Endothelial cell of umbilical vein (primary cell): ENCODE measurements at regions not wholly inside any gene's neighbourhood (a gene's known extent, or its start where the extent isn't known, plus 50 kb on each side); places are given as distances from the start of the nearest gene placed in this dataset.
"Not testable (repeated sequence)": the region's sequence is repeated elsewhere in the genome, so short reads cannot be mapped to it uniquely, and the experiment has no call there.

Experiments
- EZH2 ChIP-seq: IDR thresholded peaks from 2 replicates; pipeline ENCODE4 v1.6.1; 2012; ENCODE audit warnings: borderline replicate concordance, low read depth, mild to moderate bottlenecking, moderate library complexity, low read length, inconsistent platforms; ENCODE audit not compliant: severe bottlenecking
- FOS ChIP-seq: IDR thresholded peaks from 2 replicates; pipeline ENCODE4 v1.6.1; 2011; ENCODE audit warnings: mild to moderate bottlenecking, low read length, moderate library complexity, borderline replicate concordance; ENCODE audit not compliant: insufficient read depth
- GATA2 ChIP-seq: IDR thresholded peaks from 2 replicates; pipeline ENCODE4 v1.7.0; 2011; ENCODE audit warnings: low read depth, mild to moderate bottlenecking, moderate library complexity, mixed read lengths, low read length; ENCODE audit not compliant: insufficient read length, insufficient read depth
- JUN ChIP-seq: IDR thresholded peaks from 2 replicates; pipeline ENCODE4 v1.6.1; 2011; ENCODE audit warnings: borderline replicate concordance, low read depth; ENCODE audit not compliant: insufficient read length, insufficient read depth
- MYC ChIP-seq: IDR thresholded peaks from one replicate; pipeline ENCODE4 v1.6.1; 2011; ENCODE audit warnings: mild to moderate bottlenecking, low read depth, low read length
- POLR2A ChIP-seq: IDR thresholded peaks from 2 replicates; pipeline ENCODE4 v1.6.1; 2012; ENCODE audit warnings: low read depth, mild to moderate bottlenecking, control low read depth, low read length
- POLR2AphosphoS5 ChIP-seq: IDR thresholded peaks from 2 replicates; pipeline ENCODE4 v1.6.1; 2012; ENCODE audit warnings: low read depth, mild to moderate bottlenecking, control low read depth, low read length, moderate library complexity; ENCODE audit not compliant: insufficient read depth
- TF ChIP-seq, protein P1 (sequence below), 2 donors: IDR thresholded peaks; 1 replicate in 1 of 2; 2 replicates in 1 of 2; pipeline ENCODE4 v1.5.1; 2011; ENCODE audit warnings: low read length in 2 of 2, mild to moderate bottlenecking in 2 of 2, moderate library complexity in 2 of 2, control low read depth in 1 of 2, inconsistent platforms in 1 of 2, low read depth in 1 of 2; ENCODE audit not compliant: insufficient read depth in 1 of 2; ENCODE audit errors: extremely low read depth in 1 of 2
- TF ChIP-seq, protein P2 (sequence below): IDR thresholded peaks from 2 replicates; pipeline ENCODE4 v1.6.1; 2011; ENCODE audit not compliant: insufficient read depth, insufficient read length

DNA sequence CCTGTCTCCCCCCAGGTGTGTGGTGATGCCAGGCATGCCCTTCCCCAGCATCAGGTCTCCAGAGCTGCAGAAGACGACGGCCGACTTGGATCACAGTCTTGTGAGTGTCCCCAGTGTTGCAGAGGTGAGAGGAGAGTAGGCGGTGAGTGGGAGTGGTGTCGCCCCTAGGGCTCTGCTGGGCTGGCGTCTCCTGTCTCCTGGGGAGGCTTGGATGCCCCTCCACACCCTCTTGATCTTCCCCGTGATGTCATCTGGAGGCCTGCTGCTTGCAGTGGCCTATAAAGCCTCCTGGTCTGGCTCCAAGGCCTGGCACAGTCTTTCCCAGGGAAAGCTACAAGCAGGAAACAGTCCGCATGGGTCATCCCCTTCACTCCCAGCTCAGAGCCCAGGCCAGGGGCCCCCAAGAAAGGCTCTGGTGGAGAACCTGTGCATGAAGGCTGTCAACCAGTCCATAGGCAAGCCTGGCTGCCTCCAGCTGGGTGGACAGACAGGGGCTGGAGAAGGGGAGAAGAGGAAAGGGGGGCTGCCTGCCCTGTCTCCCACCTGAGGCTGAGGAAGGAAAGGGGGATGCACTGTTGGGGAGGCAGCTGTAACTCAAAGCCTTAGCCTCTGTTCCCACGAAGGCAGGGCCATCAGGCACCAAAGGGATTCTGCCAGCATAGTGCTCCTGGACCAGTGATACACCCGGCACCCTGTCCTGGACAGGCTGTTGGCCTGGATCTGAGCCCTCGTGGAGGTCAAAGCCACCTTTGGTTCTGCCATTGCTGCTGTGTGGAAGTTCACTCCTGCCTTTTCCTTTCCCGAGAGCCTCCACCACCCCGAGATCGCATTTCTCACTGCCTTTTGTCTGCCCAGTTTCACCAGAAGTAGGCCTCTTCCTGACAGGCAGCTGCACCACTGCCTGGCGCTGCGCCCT is 53.6 kb upstream of the IQSEC3 start:
- not testable (repeated sequence) for TF ChIP-seq POLR2A, JUN, POLR2AphosphoS5, MYC, EZH2, GATA2, FOS
- TF ChIP-seq, protein P1, sequence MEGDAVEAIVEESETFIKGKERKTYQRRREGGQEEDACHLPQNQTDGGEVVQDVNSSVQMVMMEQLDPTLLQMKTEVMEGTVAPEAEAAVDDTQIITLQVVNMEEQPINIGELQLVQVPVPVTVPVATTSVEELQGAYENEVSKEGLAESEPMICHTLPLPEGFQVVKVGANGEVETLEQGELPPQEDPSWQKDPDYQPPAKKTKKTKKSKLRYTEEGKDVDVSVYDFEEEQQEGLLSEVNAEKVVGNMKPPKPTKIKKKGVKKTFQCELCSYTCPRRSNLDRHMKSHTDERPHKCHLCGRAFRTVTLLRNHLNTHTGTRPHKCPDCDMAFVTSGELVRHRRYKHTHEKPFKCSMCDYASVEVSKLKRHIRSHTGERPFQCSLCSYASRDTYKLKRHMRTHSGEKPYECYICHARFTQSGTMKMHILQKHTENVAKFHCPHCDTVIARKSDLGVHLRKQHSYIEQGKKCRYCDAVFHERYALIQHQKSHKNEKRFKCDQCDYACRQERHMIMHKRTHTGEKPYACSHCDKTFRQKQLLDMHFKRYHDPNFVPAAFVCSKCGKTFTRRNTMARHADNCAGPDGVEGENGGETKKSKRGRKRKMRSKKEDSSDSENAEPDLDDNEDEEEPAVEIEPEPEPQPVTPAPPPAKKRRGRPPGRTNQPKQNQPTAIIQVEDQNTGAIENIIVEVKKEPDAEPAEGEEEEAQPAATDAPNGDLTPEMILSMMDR (IDR thresholded peaks at IDR 0.05; ENCODE audit: extremely low read depth in 1 of 2, insufficient read depth in 1 of 2, low read depth in 1 of 2, low read length in 2 of 2): not testable (repeated sequence)
- TF ChIP-seq, protein P2, sequence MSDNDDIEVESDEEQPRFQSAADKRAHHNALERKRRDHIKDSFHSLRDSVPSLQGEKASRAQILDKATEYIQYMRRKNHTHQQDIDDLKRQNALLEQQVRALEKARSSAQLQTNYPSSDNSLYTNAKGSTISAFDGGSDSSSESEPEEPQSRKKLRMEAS: not testable (repeated sequence)
